HL-60 (cell line): ENCODE measurements at regions not wholly inside any gene's neighbourhood (a gene's known extent, or its start where the extent isn't known, plus 50 kb on each side); places are given as distances from the start of the nearest gene placed in this dataset.
"Not testable (repeated sequence)": the region's sequence is repeated elsewhere in the genome, so short reads cannot be mapped to it uniquely, and the experiment has no call there.

Experiments
- POLR2AphosphoS5 ChIP-seq: IDR thresholded peaks from 2 replicates; pipeline ENCODE4 v1.6.1; 2012; ENCODE audit warnings: low read depth
- TF ChIP-seq, protein P1 (sequence below): IDR thresholded peaks from one replicate; pipeline ENCODE4 v1.5.1; 2011; ENCODE audit warnings: low read length, control low read depth, inconsistent platforms; ENCODE audit not compliant: insufficient read depth

DNA sequence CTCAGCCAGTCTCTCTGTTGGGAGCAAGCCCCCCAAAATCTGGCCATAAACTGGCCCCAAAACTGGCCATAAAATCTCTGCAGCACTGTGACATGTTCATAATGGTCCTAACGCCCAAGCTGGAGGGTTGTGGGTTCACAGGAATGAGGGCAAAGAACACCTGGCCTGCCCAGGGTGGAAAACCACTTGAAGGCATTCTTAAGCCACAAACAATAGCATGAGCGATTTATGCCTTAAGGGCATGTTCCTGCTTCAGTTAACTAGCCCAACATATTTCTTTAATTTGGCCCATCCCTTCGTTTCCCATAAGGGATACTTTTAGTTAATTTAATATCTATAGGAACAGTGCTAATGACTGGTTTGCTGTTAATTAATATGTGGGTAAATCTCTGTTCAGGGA lies 205.8 kb downstream of the ALG10 start:
- TF ChIP-seq, protein P1, sequence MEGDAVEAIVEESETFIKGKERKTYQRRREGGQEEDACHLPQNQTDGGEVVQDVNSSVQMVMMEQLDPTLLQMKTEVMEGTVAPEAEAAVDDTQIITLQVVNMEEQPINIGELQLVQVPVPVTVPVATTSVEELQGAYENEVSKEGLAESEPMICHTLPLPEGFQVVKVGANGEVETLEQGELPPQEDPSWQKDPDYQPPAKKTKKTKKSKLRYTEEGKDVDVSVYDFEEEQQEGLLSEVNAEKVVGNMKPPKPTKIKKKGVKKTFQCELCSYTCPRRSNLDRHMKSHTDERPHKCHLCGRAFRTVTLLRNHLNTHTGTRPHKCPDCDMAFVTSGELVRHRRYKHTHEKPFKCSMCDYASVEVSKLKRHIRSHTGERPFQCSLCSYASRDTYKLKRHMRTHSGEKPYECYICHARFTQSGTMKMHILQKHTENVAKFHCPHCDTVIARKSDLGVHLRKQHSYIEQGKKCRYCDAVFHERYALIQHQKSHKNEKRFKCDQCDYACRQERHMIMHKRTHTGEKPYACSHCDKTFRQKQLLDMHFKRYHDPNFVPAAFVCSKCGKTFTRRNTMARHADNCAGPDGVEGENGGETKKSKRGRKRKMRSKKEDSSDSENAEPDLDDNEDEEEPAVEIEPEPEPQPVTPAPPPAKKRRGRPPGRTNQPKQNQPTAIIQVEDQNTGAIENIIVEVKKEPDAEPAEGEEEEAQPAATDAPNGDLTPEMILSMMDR, result not testable (repeated sequence)
- TF ChIP-seq POLR2AphosphoS5, result not testable (repeated sequence)
